ENCODE measurements at regions not wholly inside any gene's neighbourhood (a gene's known extent, or its start where the extent isn't known, plus 50 kb on each side); places are given as distances from the start of the nearest gene placed in this dataset.
"Not testable (repeated sequence)": the region's sequence is repeated elsewhere in the genome, so short reads cannot be mapped to it uniquely, and the experiment has no call there.

- H3K4me1 Mint-ChIP-seq (ENCODE audit: low read depth); H3K36me3 Mint-ChIP-seq (ENCODE audit: low read depth); CTCF ChIA-PET; H3K27ac Mint-ChIP-seq; POLR2A ChIA-PET; DNase-seq; ATAC-seq; H3K27me3 Mint-ChIP-seq (ENCODE audit: low read depth); H3K4me3 Mint-ChIP-seq: not testable (repeated sequence)
- H3K9me3 Mint-ChIP-seq (ENCODE audit: insufficient read depth): peaks cover 14% of the 10 kb centered on the region
Measured at GRCh38 chr7:63856466-63856865, 142.2 kb upstream of the ZNF722 start.

DNA sequence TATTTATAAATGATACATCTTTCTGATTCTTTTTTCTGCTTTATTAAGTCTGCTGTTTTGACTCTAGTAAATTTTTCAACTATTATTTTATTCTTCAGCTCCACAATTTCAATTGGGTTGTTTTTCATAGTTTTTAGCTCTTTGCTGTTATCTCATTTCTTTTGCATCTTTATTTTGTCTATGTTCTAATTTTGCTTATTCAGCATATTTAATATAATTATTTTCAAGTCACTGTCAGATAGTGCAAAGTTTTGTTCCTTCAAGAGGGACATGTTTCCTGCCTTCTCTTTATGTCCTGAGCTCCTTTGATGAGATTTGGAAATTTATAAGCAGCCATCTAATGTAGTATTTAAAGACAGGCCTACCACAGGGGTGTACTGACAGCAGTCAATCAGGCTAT lies 131.5 kb upstream of the ZNF722 start:
- POLR2A ChIA-PET: no interaction called here
- H3K27ac Mint-ChIP-seq: no peak overlapping the region
- no peaks in the 10 kb centered on the region for H3K4me1 Mint-ChIP-seq (ENCODE audit: low read depth)
- peaks cover under 1% of the 10 kb centered on the region for H3K36me3 Mint-ChIP-seq (ENCODE audit: low read depth)
- ATAC-seq (no peak), DNase-seq (no peak)
- no peak overlapping the region for H3K4me3 Mint-ChIP-seq
- CTCF ChIA-PET: no interaction called here
- H3K9me3 Mint-ChIP-seq (ENCODE audit: insufficient read depth): peaks cover 29% of the 10 kb centered on the region
- H3K27me3 Mint-ChIP-seq (ENCODE audit: low read depth): no peaks in the 10 kb centered on the region

- H3K4me1 Mint-ChIP-seq (ENCODE audit: low read depth); H3K4me3 Mint-ChIP-seq; ATAC-seq; DNase-seq; POLR2A ChIA-PET; H3K27ac Mint-ChIP-seq; CTCF ChIA-PET; H3K27me3 Mint-ChIP-seq (ENCODE audit: low read depth); H3K36me3 Mint-ChIP-seq (ENCODE audit: low read depth): not testable (repeated sequence)
- peaks cover 44% of the 10 kb centered on the region for H3K9me3 Mint-ChIP-seq (ENCODE audit: insufficient read depth)
Measured at GRCh38 chr7:63874242-63874641, 124.4 kb upstream of the ZNF722 start.

- Mint-ChIP-seq H3K4me3 (no peak overlapping the region), H3K4me1 (ENCODE audit: low read depth) (no peaks in the 10 kb centered on the region), H3K27ac (no peak overlapping the region), H3K36me3 (ENCODE audit: low read depth) (peaks cover 7% of the 10 kb centered on the region), H3K27me3 (ENCODE audit: low read depth) (no peaks in the 10 kb centered on the region), H3K9me3 (ENCODE audit: insufficient read depth) (peaks cover 55% of the 10 kb centered on the region)
- DNase-seq (no peak), ATAC-seq (no peak)
- ChIA-PET CTCF (no interaction called here), POLR2A (no interaction called here)
Measured at GRCh38 chr7:63876707-63877322, 121.8 kb upstream of the ZNF722 start.

- CTCF ChIA-PET: no interaction called here
- peaks cover 2% of the 10 kb centered on the region for H3K36me3 Mint-ChIP-seq (ENCODE audit: low read depth)
- POLR2A ChIA-PET: no interaction called here
- peaks cover 27% of the 10 kb centered on the region for H3K9me3 Mint-ChIP-seq (ENCODE audit: insufficient read depth)
- H3K4me3 Mint-ChIP-seq: no peak overlapping the region
- DNase-seq (no peak), ATAC-seq (no peak)
- H3K27ac Mint-ChIP-seq: no peak overlapping the region
- no peaks in the 10 kb centered on the region for H3K27me3 Mint-ChIP-seq (ENCODE audit: low read depth)
- no peaks in the 10 kb centered on the region for H3K4me1 Mint-ChIP-seq (ENCODE audit: low read depth)
Measured at GRCh38 chr7:63887031-63887430, 111.6 kb upstream of the ZNF722 start.

DNA sequence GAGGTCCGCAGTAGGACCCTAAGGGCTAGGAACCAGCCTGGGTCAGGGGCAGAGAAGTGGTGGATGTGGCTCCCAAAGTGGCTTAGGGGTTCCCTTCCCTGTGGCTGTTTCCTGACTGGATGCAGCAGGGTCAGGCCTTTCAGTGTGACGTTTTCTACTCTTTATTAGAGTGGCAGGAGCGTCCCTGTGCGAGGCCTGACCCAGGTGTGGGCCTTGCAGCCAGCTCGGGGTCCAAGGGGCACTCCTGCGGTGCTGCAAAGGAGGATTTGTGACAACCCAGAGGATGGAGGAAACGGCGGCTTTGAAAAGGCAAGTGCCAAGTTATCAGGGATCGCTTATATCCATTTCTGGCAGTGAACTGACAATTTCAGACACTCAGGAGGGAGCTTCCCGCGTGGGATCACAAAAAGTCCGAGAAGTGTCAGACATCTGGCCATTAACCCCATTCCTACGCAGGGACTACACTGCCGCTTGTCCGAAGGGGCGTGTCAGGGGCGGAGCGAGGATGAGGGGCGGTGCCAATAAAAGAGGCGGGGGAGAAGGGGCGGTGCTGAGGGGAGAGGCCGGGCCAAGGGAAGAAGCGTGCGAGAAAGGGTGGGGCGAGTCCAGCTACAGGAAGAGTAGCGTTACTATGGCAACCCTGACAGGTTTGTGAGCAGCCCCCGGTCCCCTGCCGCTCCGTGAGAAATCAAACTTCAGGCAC lies 98.8 kb upstream of the ZNF722 start:
- ChIA-PET POLR2A (interaction anchor here (2.0 kb wide), 1 partner anchor 26 kb away, joined by 7 read pairs; no protein-coding TSS in a partner anchor), CTCF (interaction anchor here (1.0 kb wide), 1 partner anchor 26 kb away, joined by 3 read pairs; no protein-coding TSS in a partner anchor)
- Mint-ChIP-seq H3K9me3 (ENCODE audit: insufficient read depth) (peaks cover 41% of the 10 kb centered on the region), H3K27me3 (ENCODE audit: low read depth) (no peaks in the 10 kb centered on the region), H3K27ac (peak overlapping the region; percentile 65), H3K4me3 (peak overlapping the region; percentile 79), H3K4me1 (ENCODE audit: low read depth) (peaks cover 8% of the 10 kb centered on the region), H3K36me3 (ENCODE audit: low read depth) (peaks cover 3% of the 10 kb centered on the region)
- DNase-seq: peak; percentile 63
- ATAC-seq: peak; percentile 66

DNA sequence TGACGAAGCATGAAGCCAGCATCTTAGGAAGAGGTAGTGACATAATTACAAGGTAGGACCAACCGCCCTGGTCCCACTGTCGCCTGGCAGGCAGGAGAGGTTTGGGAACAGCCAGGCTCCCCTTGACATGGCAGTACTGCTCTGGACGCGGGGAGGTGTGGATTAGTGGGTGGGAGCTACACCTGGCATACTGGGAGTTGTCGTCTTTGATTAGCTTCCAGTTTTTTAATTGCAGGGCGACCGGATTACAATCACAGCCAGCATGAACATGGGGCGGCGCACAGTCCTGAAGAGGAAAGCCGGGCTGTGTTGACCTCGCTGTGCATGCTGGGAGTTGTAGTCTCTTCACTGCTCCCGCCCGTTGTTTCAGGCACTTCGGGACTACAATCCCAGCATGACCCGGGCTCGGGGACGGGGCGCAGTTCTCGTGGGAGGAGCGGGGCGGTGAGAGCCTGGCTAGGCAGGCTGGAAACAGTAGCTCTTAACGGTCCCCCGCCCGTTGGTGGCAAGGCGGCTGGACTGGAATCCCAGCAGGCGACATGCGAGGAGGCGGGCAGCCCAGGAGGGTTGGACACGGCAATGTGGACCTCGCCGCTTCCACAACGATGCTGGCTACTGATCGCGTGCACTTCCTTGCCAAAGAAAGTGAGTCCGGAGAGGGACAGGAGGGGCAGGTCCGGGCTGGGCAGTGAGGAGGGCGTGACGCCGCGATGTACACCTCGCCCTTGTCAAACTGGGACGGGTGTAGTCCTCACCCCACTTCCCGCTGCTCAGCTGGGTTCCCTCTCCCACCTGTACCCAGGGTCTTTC lies 98.0 kb upstream of the ZNF722 start:
- no peaks in the 10 kb centered on the region for H3K27me3 Mint-ChIP-seq (ENCODE audit: low read depth)
- ChIA-PET POLR2A (interaction anchor here (2.0 kb wide), 1 partner anchor 25 kb away, joined by 7 read pairs; no protein-coding TSS in a partner anchor), CTCF (interaction anchor here (1.0 kb wide), 1 partner anchor 25 kb away, joined by 3 read pairs; no protein-coding TSS in a partner anchor)
- H3K4me1 Mint-ChIP-seq (ENCODE audit: low read depth): peaks cover 8% of the 10 kb centered on the region
- H3K36me3 Mint-ChIP-seq (ENCODE audit: low read depth): peaks cover 3% of the 10 kb centered on the region
- H3K4me3 Mint-ChIP-seq: peak overlapping the region; percentile 79
- ATAC-seq: peak; percentile 97
- peaks cover 44% of the 10 kb centered on the region for H3K9me3 Mint-ChIP-seq (ENCODE audit: insufficient read depth)
- DNase-seq: peak; percentile 88
- peak overlapping the region; percentile 65 for H3K27ac Mint-ChIP-seq

- not testable (repeated sequence) for ATAC-seq; H3K36me3 Mint-ChIP-seq (ENCODE audit: low read depth); H3K27ac Mint-ChIP-seq; DNase-seq; H3K27me3 Mint-ChIP-seq (ENCODE audit: low read depth); H3K4me1 Mint-ChIP-seq (ENCODE audit: low read depth)
- ChIA-PET CTCF (interaction anchor here (1.0 kb wide), 1 partner anchor 24 kb away, joined by 3 read pairs; no protein-coding TSS in a partner anchor), POLR2A (interaction anchor here (2.0 kb wide), 1 partner anchor 25 kb away, joined by 7 read pairs; no protein-coding TSS in a partner anchor)
- Mint-ChIP-seq H3K4me3 (peak overlapping the region; percentile 79), H3K9me3 (ENCODE audit: insufficient read depth) (peaks cover 43% of the 10 kb centered on the region)
Measured at GRCh38 chr7:63901204-63901506, 97.5 kb upstream of the ZNF722 start.

DNA sequence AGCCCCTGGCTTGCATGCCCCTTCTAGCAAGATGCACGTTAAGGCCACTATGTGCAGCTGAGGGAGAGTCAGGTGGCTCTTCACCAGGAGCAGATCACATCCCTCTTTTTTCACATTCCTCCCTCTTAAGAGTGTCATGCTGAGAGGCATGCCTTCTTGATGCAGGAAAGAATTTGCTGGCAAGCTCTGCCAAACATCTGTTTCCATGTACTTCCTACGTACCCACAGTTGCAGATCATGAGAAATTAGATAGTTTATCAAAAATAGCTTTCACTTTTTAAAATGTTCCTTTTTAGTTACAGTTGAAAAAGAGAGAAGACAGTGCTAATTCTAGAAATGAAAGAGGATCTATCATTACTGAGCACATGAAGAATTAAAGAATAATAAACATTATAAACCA lies 79.7 kb upstream of the ZNF722 start:
- peaks cover 52% of the 10 kb centered on the region for H3K9me3 Mint-ChIP-seq (ENCODE audit: insufficient read depth)
- H3K36me3 Mint-ChIP-seq (ENCODE audit: low read depth): peaks cover 4% of the 10 kb centered on the region
- no peaks in the 10 kb centered on the region for H3K27me3 Mint-ChIP-seq (ENCODE audit: low read depth)
- ChIA-PET POLR2A (no interaction called here), CTCF (no interaction called here)
- DNase-seq (no peak), ATAC-seq (no peak)
- no peak overlapping the region for H3K27ac Mint-ChIP-seq
- H3K4me3 Mint-ChIP-seq: no peak overlapping the region
- H3K4me1 Mint-ChIP-seq (ENCODE audit: low read depth): no peaks in the 10 kb centered on the region

- H3K4me3 Mint-ChIP-seq: peak overlapping the region; percentile 87
- DNase-seq (no peak), ATAC-seq (no peak)
- peaks cover 32% of the 10 kb centered on the region for H3K9me3 Mint-ChIP-seq (ENCODE audit: insufficient read depth)
- peaks cover 8% of the 10 kb centered on the region for H3K36me3 Mint-ChIP-seq (ENCODE audit: low read depth)
- CTCF ChIA-PET: interaction anchor here (0.8 kb wide), 1 partner anchor 25 kb away, joined by 3 read pairs; no protein-coding TSS in a partner anchor
- H3K4me1 Mint-ChIP-seq (ENCODE audit: low read depth): peaks cover 16% of the 10 kb centered on the region
- POLR2A ChIA-PET: interaction anchor here (0.6 to 1.3 kb wide), 3 partner anchors 24 to 620 kb away, joined by 3 to 7 read pairs (median 3); no protein-coding TSS in a partner anchor
- no peaks in the 10 kb centered on the region for H3K27me3 Mint-ChIP-seq (ENCODE audit: low read depth)
- H3K27ac Mint-ChIP-seq: peak overlapping the region; percentile 93
Measured at GRCh38 chr7:63925262-63925625, 73.4 kb upstream of the ZNF722 start.

GRCh38 chr7:63925626-63926460 lies 72.8 kb upstream of the ZNF722 start:
- Mint-ChIP-seq H3K27ac (peak overlapping the region; percentile 93), H3K4me3 (peak overlapping the region; percentile 87), H3K9me3 (ENCODE audit: insufficient read depth) (peaks cover 32% of the 10 kb centered on the region), H3K27me3 (ENCODE audit: low read depth) (no peaks in the 10 kb centered on the region), H3K36me3 (ENCODE audit: low read depth) (peaks cover 8% of the 10 kb centered on the region), H3K4me1 (ENCODE audit: low read depth) (peaks cover 16% of the 10 kb centered on the region)
- ChIA-PET CTCF (interaction anchor here (0.8 kb wide), 1 partner anchor 25 kb away, joined by 3 read pairs; no protein-coding TSS in a partner anchor), POLR2A (interaction anchor here (0.6 to 1.3 kb wide), 3 partner anchors 25 to 620 kb away, joined by 3 to 7 read pairs (median 3); no protein-coding TSS in a partner anchor)
- ATAC-seq: peak; percentile 94
- DNase-seq: peak; percentile 89

Data from activated CD8-positive, alpha-beta T cell treated with anti-CD3 and anti-CD28 coated beads, Interleukin-2, amount 10 ng/mL, durations not matched to agents 7 days and 5 days (primary cell).